Body of pancreas (tissue), 4 donors: ENCODE measurements at regions not wholly inside any gene's neighbourhood (a gene's known extent, or its start where the extent isn't known, plus 50 kb on each side); places are given as distances from the start of the nearest gene placed in this dataset.

Experiments used
- CTCF ChIP-seq, 7 experiments: fragments of 450-650 bp in 4 of 7; fragments of 200-600 bp in 3 of 7; sonication (generic) in 3 of 7; IDR thresholded peaks; one replicate each; pipeline ENCODE4 v1.5.1; 2016 to 2019; ENCODE audit warnings: antibody characterized with exemption in 7 of 7
- POLR2A ChIP-seq, 3 donors: fragments of 450-650 bp; IDR thresholded peaks; one replicate each; pipeline ENCODE4 v1.6.1; 2016; ENCODE audit warnings: antibody characterized with exemption in 3 of 3, mild to moderate bottlenecking in 2 of 3

- TF ChIP-seq POLR2A (IDR thresholded peaks at IDR 0.05) (no peak), CTCF (IDR thresholded peaks at IDR 0.05) (no peak)
Observed at GRCh38 chr13:106797081-106797640, 229.2 kb upstream of the ARGLU1 start.
